Testis (tissue), 2 donors: ENCODE measurements at regions not wholly inside any gene's neighbourhood (a gene's known extent, or its start where the extent isn't known, plus 50 kb on each side); places are given as distances from the start of the nearest gene placed in this dataset.

Experiments
- CTCF ChIP-seq, 3 experiments: fragments of 450-650 bp in 2 of 3; fragments of 200-600 bp in 1 of 3; sonication (generic) in 1 of 3; IDR thresholded peaks; one replicate each; pipeline ENCODE4 v1.5.1; 2016 to 2019; ENCODE audit warnings: antibody characterized with exemption in 3 of 3, mild to moderate bottlenecking in 2 of 3, moderate library complexity in 1 of 3
- POLR2A ChIP-seq: fragments of 450-650 bp; IDR thresholded peaks from one replicate; pipeline ENCODE4 v1.6.1; 2017; ENCODE audit warnings: antibody characterized with exemption, mild to moderate bottlenecking, moderate library complexity

- TF ChIP-seq CTCF (IDR thresholded peaks at IDR 0.05) (no peak), POLR2A (no peak)
Measured at GRCh38 chr15:87200149-87200548, 1056.4 kb downstream of the NTRK3 start.
